GM21381 (cell line): ENCODE measurements at regions not wholly inside any gene's neighbourhood (a gene's known extent, or its start where the extent isn't known, plus 50 kb on each side); places are given as distances from the start of the nearest gene placed in this dataset.
"Not testable (repeated sequence)": the region's sequence is repeated elsewhere in the genome, so short reads cannot be mapped to it uniquely, and the experiment has no call there.

Experiments used
- ATAC-seq: cut with Tn5 transposase; IDR thresholded peaks from one replicate; pipeline ENCODE4 v1.9.1; 2021; ENCODE audit warnings: mild to moderate bottlenecking, moderate library complexity; ENCODE audit not compliant: unreplicated experiment

DNA sequence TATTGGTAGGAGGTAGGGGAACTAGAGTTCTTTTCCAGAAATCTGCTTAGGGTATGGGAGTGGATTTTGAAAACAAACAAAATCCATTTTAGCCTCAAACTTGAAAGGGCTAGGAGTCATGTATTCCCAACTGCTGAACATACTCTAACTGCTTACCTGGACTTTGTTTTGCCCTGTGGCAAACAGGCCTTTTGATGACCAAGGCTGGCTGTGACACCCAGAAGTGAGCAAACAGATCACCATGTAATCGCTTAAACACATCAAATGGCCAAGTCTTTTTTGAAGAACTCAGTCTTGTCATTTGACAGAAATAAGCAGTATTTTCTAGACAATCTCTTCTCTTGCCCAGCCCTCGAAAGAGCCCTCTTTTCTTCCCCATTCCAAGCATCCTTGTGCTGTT is 203.4 kb downstream of the KIT start:
- no peak for ATAC-seq

GRCh38 chr4:54855191-54855854 is 197.6 kb downstream of the KIT start:
- no peak for ATAC-seq

GRCh38 chr4:54852602-54853001 is 194.8 kb downstream of the KIT start:
- no peak for ATAC-seq

DNA sequence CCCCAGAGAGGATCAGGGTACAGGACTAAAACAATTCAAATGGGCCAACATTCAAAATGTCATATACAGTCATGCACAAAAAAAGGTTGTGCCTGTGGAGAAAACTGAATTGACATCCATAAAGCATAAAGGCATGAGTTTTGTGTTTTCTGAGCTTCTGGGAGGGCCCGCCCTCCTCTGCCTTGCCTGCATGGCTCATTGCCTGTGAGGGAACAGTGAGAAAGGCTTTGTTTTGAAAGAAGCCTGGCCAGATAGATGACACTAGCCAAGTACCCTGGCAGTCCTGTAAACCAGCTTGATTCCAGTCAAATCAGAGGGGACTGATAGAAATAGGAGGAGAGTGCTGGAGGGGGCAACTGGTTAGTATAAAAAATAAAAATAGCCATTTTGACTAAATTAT is 194.3 kb downstream of the KIT start:
- ATAC-seq = no peak

GRCh38 chr4:54844911-54845310 is 187.2 kb downstream of the KIT start:
- no peak for ATAC-seq

GRCh38 chr4:54843946-54844345 is 186.2 kb downstream of the KIT start:
- ATAC-seq = no peak

GRCh38 chr4:54843106-54843505 is 185.3 kb downstream of the KIT start:
- no peak for ATAC-seq

DNA sequence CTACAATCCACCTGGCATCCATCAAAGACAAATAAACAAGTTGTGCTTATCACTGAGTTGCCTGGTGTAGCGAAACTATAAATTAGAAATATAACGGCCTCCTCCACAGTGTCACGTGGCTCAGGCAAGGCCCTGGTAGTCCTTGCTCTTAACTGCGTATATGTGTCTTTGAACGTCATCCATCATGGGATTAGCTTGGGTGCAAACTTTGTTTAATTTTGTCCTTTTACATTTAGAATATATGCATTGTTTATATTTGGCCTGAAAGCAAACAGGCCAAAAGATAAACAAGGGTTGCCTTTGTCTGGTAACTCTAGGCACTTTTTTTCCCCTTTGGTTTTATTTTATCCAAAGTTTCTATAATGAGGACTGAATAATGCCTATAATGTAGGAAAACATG is 184.9 kb downstream of the KIT start:
- no peak for ATAC-seq

GRCh38 chr4:54842226-54842625 is 184.5 kb downstream of the KIT start:
- no peak for ATAC-seq

- ATAC-seq = no peak
These were observed 183.4 kb downstream of the KIT start for GRCh38 chr4:54840992-54841768.

- no peak for ATAC-seq
These were observed 182.7 kb downstream of the KIT start for GRCh38 chr4:54840430-54840829.

GRCh38 chr4:54838301-54838700 is 180.5 kb downstream of the KIT start:
- no peak for ATAC-seq

GRCh38 chr4:54837576-54838140 is 179.9 kb downstream of the KIT start:
- no peak for ATAC-seq

DNA sequence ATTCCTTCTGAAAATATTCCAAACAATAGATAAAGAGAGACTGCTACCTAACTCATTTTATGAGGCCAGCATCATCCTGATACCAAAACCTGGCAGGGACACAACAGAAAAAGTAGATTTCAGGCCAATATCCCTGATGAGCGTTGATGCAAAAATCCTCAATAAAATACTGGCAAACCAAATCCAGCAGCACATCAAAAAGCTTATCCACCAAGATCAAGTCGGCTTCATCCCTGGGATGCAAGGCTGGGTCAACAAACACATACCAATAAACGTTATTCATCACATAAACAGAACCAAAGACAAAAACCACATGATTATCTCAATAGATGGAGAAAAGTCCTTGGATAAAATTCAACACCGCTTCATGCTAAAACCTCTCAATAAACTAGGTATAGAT is 170.6 kb downstream of the KIT start:
- not testable (repeated sequence) for ATAC-seq

DNA sequence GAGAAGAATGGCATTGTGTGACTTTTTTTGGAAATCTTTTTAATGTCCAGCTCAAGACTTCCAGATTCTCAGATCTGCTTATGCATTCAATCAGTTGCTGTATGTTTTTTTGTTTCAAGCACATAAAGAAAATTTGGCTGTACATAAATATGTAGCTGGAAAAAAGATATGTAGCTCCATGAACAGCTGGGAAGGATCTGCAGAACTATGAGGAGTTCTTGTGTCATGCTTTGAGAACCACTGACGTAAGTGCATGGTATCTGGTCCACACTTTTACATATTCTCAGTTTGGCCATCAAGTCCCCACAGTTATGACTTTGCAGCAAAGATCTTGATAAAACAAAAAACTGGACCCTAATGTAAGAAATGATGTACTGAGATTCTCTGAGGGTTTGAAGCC is 165.9 kb downstream of the KIT start:
- no peak for ATAC-seq

- no peak for ATAC-seq
These were observed 161.3 kb downstream of the KIT start for GRCh38 chr4:54819034-54819433.

GRCh38 chr4:54818481-54818880 is 160.7 kb downstream of the KIT start:
- no peak for ATAC-seq

DNA sequence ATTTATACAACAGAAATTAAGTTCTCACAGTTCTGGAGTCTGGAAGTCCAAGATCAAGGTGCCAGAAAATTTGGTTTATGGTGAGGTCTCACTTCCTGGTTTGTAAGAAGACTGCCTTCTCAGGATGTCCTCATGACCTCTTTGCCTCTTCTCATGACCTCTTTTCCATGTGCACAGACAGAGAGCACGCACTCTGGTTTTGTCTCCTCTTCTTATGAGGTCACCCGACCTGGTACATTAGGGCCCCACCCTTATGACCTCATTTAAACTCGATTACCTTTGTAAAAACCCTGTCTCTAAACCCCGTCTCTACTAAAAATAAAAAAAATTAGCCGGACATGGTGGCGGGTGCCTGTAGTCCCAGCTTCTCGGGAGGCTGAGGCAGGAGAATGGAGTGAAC is 155.9 kb downstream of the KIT start:
- ATAC-seq = no peak

DNA sequence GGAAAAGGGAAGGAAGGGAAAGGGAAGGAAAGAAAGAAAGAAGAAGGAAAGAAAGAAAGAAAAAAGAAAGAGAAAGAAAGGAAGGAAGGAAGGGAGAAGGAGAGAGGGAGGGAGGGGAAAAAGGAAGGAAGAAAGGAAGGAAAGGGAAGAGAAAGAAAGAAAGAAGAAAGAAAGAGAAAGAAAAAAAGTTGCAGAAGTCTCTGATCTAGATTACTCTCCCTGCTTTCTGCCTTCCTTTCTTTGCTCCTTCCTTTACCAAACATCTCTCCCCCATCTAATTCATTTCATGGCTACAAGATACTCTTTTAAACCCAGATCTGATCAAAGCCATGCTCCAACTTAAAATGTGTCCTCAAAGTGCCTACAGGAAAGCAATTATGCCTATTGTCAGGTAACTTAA is 148.6 kb downstream of the KIT start:
- no peak for ATAC-seq

GRCh38 chr4:54802336-54802735 is 144.6 kb downstream of the KIT start:
- ATAC-seq = no peak

DNA sequence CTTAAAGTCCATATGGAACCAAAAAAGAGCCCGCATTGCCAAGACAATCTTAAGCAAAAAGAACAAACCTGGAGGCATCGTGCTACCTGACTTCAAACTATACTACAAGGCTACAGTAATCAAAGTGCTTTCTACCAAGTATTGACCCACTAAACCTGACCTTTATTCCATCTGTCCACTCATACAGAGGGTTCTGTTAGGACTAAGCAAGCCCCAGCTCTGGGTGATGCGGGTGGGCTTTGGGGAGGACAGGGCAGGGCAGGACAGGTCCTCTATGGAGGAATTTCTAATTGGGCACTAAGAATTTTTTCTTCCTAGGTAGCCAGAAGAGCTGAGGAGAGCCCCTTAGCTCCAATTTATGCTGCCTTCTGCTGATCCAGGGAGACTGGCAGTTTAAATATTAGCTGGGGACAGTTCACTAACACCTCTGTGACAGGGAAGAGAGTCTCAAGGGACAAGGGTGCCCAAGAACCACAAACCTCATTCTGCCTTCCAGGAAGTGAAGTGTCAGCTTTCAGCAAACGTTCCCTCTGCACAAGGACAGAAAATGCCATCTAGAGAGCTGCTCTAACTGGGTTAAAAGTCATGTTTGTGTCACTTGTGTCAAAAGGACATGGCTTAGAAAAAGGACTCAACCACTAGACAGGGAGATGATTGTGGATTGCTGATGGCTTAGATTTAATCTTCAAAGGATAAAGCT is 143.2 kb downstream of the KIT start:
- peak; percentile 88 for ATAC-seq

- no peak for ATAC-seq
These were observed 136.8 kb downstream of the KIT start for GRCh38 chr4:54794579-54794978.
